ENCODE measurements at regions not wholly inside any gene's neighbourhood (a gene's known extent, or its start where the extent isn't known, plus 50 kb on each side); places are given as distances from the start of the nearest gene placed in this dataset.
"Not testable (repeated sequence)": the region's sequence is repeated elsewhere in the genome, so short reads cannot be mapped to it uniquely, and the experiment has no call there.

DNA sequence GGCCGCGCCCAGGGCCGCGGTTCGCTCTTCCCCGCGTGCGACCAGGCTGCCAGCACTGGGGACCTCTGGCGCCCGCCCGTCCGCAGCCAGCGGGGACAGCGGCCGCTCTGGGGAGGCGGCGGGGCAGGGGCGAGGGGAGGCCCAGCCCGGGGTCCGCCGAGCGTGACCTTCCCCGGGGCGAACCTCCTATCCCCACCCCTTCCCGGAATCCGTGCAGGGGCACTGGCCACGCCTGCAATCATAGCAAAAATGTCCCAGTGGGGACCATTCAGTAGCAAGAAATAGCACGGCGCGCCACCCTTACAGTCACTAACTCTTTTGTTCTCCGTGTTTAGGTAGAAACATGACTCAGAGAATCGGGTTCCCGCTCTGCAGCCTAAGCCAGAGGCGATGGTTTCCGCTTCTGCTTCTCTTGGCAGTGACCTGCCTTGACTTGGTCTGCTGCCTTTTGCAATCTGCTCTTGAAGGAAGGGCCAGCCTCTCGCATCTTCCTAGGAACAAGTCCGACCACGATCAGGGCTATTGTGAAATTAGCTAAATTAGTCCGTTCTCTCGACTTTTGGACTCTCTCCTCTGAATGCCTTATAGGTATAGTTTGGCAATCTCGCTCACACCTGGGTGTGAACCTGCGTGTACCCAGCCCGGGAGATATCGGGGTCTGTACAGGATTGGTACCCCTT, 79.3 kb upstream of the ACBD5 start:
- H3K4me3 ChIP-seq (ENCODE audit: low read depth, low read length), result peak overlapping the region; percentile 46
- TF ChIP-seq, protein P1, sequence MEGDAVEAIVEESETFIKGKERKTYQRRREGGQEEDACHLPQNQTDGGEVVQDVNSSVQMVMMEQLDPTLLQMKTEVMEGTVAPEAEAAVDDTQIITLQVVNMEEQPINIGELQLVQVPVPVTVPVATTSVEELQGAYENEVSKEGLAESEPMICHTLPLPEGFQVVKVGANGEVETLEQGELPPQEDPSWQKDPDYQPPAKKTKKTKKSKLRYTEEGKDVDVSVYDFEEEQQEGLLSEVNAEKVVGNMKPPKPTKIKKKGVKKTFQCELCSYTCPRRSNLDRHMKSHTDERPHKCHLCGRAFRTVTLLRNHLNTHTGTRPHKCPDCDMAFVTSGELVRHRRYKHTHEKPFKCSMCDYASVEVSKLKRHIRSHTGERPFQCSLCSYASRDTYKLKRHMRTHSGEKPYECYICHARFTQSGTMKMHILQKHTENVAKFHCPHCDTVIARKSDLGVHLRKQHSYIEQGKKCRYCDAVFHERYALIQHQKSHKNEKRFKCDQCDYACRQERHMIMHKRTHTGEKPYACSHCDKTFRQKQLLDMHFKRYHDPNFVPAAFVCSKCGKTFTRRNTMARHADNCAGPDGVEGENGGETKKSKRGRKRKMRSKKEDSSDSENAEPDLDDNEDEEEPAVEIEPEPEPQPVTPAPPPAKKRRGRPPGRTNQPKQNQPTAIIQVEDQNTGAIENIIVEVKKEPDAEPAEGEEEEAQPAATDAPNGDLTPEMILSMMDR (conservative IDR thresholded peaks at IDR 0.05; ENCODE audit: low read depth, low read length), result no peak
- peak; percentile 43 for DNase-seq (ENCODE audit: low read depth)

DNA sequence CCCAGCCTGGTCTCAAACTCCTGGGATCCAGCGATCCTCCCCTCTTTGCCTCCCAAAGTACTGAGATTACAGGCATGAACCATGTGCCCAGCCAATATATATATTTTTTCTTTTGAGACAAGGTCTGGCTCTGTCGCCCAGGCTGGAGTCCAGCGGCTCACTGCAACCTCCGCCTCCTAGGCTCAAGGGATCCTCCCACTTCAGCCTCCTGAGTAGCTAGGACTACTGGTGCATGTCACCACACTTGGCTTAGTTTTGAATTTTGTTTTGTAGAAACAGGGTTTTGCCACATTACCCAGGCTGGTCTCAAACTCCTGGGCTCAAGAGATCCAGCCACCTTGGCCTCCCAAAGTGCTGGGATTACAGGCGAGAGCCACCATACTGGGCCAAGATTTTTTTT, 78.5 kb upstream of the ACBD5 start:
- not testable (repeated sequence) for H3K4me3 ChIP-seq (ENCODE audit: low read depth, low read length); DNase-seq (ENCODE audit: low read depth)

DNA sequence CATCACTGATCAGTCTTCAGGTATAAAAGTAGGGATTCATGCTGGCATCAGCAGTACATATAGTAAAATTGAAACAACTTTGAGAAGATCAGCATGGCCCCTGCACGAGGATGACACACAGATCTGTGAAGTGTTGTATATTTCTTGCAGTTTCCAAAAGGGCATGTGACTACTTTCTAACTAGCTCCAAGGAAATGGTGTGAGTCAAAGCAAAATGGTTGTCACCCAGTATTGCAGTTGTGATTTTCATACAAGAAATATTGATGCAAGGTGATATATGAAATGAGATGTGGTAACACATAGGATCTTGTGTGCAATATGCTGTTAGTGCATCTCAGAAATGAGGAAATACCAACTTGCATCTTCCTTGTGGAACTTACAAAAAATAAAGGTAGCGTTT, 74.5 kb upstream of the ACBD5 start:
- not testable (repeated sequence) for DNase-seq (ENCODE audit: low read depth); H3K4me3 ChIP-seq (ENCODE audit: low read depth, low read length)

DNA sequence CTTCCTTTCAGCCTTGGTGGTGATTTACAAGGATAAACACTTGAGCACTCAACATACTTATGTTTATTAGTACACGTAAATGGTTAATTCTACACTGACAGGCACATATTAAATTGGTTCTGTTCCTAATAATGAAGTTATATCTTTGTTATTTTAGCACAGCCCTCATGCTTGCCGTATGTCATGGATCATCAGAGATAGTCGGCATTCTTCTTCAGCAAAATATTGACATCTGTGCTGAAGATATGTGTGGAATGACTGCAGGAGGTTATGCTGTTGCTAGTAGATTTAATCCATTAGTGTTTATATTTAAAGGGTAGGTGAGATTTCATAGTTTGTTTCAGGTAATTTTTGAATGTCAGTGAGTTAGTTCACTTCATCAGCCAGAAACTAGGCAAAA, 73.0 kb upstream of the ACBD5 start:
- H3K4me3 ChIP-seq (ENCODE audit: low read depth, low read length); DNase-seq (ENCODE audit: low read depth): not testable (repeated sequence)

DNA sequence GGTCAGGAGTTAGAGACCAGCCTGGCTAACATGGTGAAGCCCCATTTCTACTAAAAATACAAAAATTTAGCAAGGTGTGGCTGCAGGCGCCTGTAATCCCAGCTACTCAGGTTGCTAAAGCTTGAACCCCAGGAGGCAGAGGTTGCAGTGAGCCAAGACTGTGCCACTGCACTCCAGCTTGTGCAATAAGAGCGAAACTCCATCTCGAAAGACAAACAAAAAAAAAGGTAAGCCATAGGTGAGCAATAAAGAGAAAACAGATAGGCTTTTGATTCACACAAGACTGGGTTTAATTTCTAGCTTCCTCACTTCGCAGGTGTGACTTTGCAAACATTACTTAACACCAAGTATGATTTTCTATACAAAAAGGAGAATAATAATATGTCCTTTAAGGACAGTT, 72.3 kb upstream of the ACBD5 start:
- H3K4me3 ChIP-seq (ENCODE audit: low read depth, low read length), result no peak overlapping the region
- DNase-seq (ENCODE audit: low read depth), result no peak
- TF ChIP-seq, protein P1 (conservative IDR thresholded peaks at IDR 0.05; ENCODE audit: low read depth, low read length), result no peak

DNA sequence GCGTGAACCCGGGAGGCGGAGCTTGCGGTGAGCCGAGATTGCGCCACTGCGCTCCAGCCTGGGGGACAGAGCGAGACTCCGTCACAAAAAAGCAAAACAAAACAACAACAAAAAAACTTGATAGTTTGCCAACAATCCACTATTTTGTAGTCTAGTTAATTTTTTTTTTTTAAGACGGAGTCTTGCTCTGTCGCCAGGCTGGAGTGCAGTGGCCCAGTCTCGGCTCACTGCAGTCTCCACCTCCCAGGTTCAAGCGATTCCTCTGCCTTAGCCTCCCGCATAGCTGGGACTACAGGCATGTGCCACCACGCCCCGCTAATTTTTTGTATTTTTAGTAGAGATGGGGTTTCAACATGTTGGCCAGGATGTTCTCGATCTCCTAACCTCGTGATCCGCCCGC, 71.2 kb upstream of the ACBD5 start:
- not testable (repeated sequence) for DNase-seq (ENCODE audit: low read depth); H3K4me3 ChIP-seq (ENCODE audit: low read depth, low read length)

DNA sequence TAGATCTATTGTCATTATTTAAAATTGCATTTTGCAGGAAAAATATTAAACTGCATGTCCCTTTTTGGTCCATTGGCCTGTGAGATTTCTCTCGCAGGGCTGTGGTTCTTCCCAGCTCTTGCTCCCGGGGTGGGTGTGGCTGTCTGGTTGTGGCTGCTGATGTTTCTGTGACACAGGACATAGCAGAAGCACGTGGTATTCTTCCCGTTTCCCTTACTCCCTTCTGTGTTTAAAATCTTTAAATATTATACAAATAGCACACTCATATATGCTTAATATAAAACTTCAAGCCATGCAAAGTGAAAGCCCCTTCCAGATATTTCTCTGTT, 57.9 kb upstream of the ACBD5 start:
- H3K4me3 ChIP-seq (ENCODE audit: low read depth, low read length); DNase-seq (ENCODE audit: low read depth): not testable (repeated sequence)

DNA sequence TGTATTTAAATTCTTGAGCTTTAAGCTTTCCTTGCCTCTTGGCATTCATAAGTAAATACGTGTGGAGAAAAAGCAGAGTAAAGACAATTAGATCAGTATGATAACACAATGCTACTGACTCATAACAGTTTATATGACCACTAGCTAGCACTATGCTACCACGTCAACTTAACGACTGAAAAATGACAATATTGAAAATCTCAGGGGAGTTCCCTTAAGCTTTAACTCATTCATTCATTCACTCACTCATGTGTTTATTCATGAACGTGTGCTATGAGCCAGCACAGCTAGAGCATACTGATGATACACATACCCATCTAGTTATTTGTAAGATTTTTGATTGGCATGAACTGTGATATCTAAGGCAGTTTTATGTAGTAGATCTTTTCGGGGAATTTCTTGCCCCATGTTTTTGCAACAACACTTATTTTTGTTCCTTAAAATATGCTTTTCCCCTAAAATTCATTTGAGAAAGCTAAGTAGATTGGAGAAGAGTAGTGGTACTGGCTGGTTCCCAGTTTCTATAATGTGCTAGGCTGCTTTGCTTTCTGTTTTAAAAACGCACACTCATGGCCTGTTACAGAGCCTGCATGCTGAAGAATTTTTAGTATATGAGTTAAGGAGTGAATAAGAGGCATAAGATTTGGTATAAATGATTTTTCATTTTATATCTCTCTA, 57.4 kb upstream of the ACBD5 start:
- H3K4me3 ChIP-seq (ENCODE audit: low read depth, low read length), result no peak overlapping the region
- no peak for DNase-seq (ENCODE audit: low read depth)
- TF ChIP-seq, protein P1 (conservative IDR thresholded peaks at IDR 0.05; ENCODE audit: low read depth, low read length), result no peak

DNA sequence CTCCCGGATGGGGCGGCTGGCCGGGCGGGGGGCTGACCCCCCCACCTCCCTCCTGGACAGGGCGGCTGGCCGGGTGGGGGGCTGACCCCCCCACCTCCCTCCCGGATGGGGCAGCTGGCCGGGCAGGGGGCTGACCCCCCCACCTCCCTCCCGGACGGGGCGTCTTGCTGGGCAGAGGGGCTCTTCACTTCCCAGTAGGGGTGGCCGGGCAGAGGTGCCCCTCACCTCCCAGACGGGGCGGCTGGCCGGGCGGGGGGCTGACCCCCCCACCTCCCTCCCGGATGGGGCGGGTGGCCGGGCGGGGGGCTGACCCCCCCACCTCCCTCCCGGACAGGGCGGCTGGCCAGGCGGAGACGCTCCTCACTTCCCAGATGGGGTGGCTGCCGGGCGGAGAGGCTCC, 55.7 kb upstream of the ACBD5 start:
- H3K4me3 ChIP-seq (ENCODE audit: low read depth, low read length); DNase-seq (ENCODE audit: low read depth): not testable (repeated sequence)

DNA sequence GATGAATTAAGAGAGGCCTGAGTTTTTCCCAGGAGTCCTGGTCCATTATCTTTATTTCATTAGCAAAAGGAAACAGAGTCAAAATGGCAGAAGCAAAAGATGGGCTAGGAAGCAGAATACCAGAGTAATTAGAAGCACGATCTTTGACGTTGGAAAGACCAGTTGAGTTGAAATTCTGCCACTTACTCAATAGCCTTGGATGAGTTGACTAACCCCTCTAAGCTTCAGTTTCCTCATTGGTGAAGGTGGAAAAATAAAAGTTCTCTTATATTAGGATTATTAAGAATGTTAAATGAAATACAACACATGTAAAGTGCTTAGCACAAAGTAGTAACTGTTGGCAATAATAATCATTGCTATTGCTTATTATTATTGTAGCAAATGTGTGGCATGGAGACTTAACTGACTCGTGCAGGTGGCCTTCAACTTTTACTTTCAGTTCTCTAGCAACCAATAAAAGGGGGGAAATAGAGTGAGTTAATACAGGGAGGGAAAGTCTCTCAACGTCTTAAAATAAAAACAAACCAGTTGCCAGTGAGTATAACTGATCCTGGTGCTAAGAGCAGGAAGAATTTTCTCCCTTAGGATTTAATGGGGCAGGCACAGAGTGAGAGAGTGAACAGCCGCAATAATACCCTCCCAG, 50.8 kb upstream of the ACBD5 start:
- not testable (repeated sequence) for DNase-seq (ENCODE audit: low read depth); H3K4me3 ChIP-seq (ENCODE audit: low read depth, low read length)

All from choroid plexus epithelial cell (primary cell).